Right lobe of liver (tissue), 6 donors: ENCODE measurements at regions not wholly inside any gene's neighbourhood (a gene's known extent, or its start where the extent isn't known, plus 50 kb on each side); places are given as distances from the start of the nearest gene placed in this dataset.
"Not testable (repeated sequence)": the region's sequence is repeated elsewhere in the genome, so short reads cannot be mapped to it uniquely, and the experiment has no call there.

ENCODE experiments used
- ATAC-seq, 4 donors: fragments of 200-7000 bp; cut with Tn5 transposase; one replicate each; pipeline ENCODE4 v1.9.1; 2020; ENCODE audit warnings: mild to moderate bottlenecking in 4 of 4, moderate library complexity in 4 of 4
- DNase-seq, 3 donors: peaks; one replicate each; pipeline ENCODE4 v3.0.0-alpha.2; 2020
- H3K27ac ChIP-seq, 3 donors: fragments of 200-600 bp; one replicate each; pipeline ENCODE4 v1.8.0; 2022
- H3K27me3 ChIP-seq, 2 donors: fragments of 200-600 bp; one replicate each; pipeline ENCODE4 v1.8.0; 2022
- H3K36me3 ChIP-seq, 4 donors: fragments of 200-600 bp; sonication (generic) in 1 of 4; one replicate each; pipeline versions ENCODE4 v1.5.1 to v1.8.0; 2017 to 2022; ENCODE audit warnings: control low read depth in 1 of 4
- H3K4me1 ChIP-seq, 4 donors: fragments of 200-600 bp; sonication (generic) in 1 of 4; one replicate each; pipeline versions ENCODE4 v1.5.1 to v1.8.0; 2017 to 2022; ENCODE audit warnings: control low read depth in 1 of 4
- H3K4me3 ChIP-seq, 3 donors: fragments of 200-600 bp; one replicate each; pipeline ENCODE4 v1.8.0; 2022
- H3K9me3 ChIP-seq, 4 donors: fragments of 200-600 bp; sonication (generic) in 1 of 4; one replicate each; pipeline versions ENCODE4 v1.5.1 to v1.8.0; 2017 to 2022; ENCODE audit warnings: control low read depth in 1 of 4
- CTCF ChIP-seq, 4 donors: fragments of 200-600 bp in 3 of 4; fragments of 450-650 bp in 1 of 4; IDR thresholded peaks; one replicate each; pipeline versions ENCODE4 v1.5.1 to v1.8.0; 2016 to 2022; ENCODE audit warnings: antibody characterized with exemption in 4 of 4, mild to moderate bottlenecking in 2 of 4
- POLR2A ChIP-seq: fragments of 450-650 bp; IDR thresholded peaks from one replicate; pipeline ENCODE4 v1.6.1; 2017; ENCODE audit warnings: antibody characterized with exemption, mild to moderate bottlenecking
- WGBS: methylation state at CpG from one replicate; pipeline ENCODE4 v1.1.6; 2018; ENCODE audit warnings: low coverage, low lambda C conversion rate; ENCODE audit not compliant: insufficient coverage; ENCODE audit errors: missing lambda C conversion rate; 5-methylcytosine and 5-hydroxymethylcytosine counted together
- intact Hi-C, 2 donors: fragments of 100-400 bp; cut with DNase I; formaldehyde crosslinking; loops; one replicate each; pipeline versions ENCODE4 v1.11.2 to v1.14.1; 2022
- donor health status: DM: no; HTN: yes; CAD: no.
- donor health status: DM: no; HTN: no; CAD: no.
- donor health status: DM: no; HTN: no; CAD: no.
- donor health status: DM: no; HTN: yes; CAD: no.
- donor health status: DM: no; HTN: yes; CAD: no.

GRCh38 chr1:238429703-238430102 lies 539.0 kb upstream of the ZP4 start:
- 19% methylated on average over 2 of the region's 2 CpGs for WGBS
- H3K27ac ChIP-seq, H3K4me3 ChIP-seq, H3K4me1 ChIP-seq, H3K36me3 ChIP-seq, intact Hi-C loops, H3K27me3 ChIP-seq, H3K9me3 ChIP-seq, DNase-seq: not testable (repeated sequence)
- TF ChIP-seq CTCF (IDR thresholded peaks at IDR 0.05): peak; percentile 35 to 72 (median 54)
- peak; percentile 46 to 57 (median 52) for ATAC-seq

- ATAC-seq (no peak), DNase-seq (no peak)
- Histone ChIP-seq H3K27ac (no peak overlapping the region), H3K9me3 (no peaks in the 10 kb centered on the region), H3K27me3 (no peaks in the 10 kb centered on the region), H3K4me1 (no peaks in the 10 kb centered on the region), H3K4me3 (no peak overlapping the region), H3K36me3 (no peaks in the 10 kb centered on the region)
- TF ChIP-seq POLR2A: no peak
- TF ChIP-seq CTCF (IDR thresholded peaks at IDR 0.05): no peak
- WGBS: 54% methylated on average over 3 of the region's 3 CpGs
- intact Hi-C loops: loop anchor here in 1 of 2 donors (10.0 kb wide), 1 partner anchor 164 kb away; no protein-coding TSS in a partner anchor
These were observed 528.5 kb upstream of the ZP4 start for GRCh38 chr1:238419209-238419608.

GRCh38 chr1:238409932-238410331 lies 519.2 kb upstream of the ZP4 start:
- TF ChIP-seq POLR2A (no peak), CTCF (IDR thresholded peaks at IDR 0.05) (no peak)
- no peaks in the 10 kb centered on the region for H3K27me3 ChIP-seq
- ATAC-seq (no peak), DNase-seq (no peak)
- no peaks in the 10 kb centered on the region for H3K9me3 ChIP-seq
- H3K27ac ChIP-seq: no peak overlapping the region
- H3K4me3 ChIP-seq: no peak overlapping the region
- H3K4me1 ChIP-seq: no peaks in the 10 kb centered on the region
- no peaks in the 10 kb centered on the region for H3K36me3 ChIP-seq
- 64% methylated on average over 5 of the region's 5 CpGs for WGBS
- intact Hi-C loops: loop anchor here in 1 of 2 donors (10.0 kb wide), 1 partner anchor 155 kb away; no protein-coding TSS in a partner anchor

- DNase-seq: no peak
- H3K9me3 ChIP-seq: no peaks in the 10 kb centered on the region
- H3K4me1 ChIP-seq: no peaks in the 10 kb centered on the region
- intact Hi-C loops: no loop called here
- TF ChIP-seq POLR2A: no peak
- TF ChIP-seq CTCF (IDR thresholded peaks at IDR 0.05): no peak
- H3K4me3 ChIP-seq: no peak overlapping the region
- H3K27me3 ChIP-seq: no peaks in the 10 kb centered on the region
- no peaks in the 10 kb centered on the region for H3K36me3 ChIP-seq
- ATAC-seq: peak in 1 of 4 donors; percentile 44
- no peak overlapping the region for H3K27ac ChIP-seq
- 52% methylated on average over 3 of the region's 3 CpGs for WGBS
These were observed 518.6 kb upstream of the ZP4 start for GRCh38 chr1:238409191-238409850.
